ENCODE measurements at regions not wholly inside any gene's neighbourhood (a gene's known extent, or its start where the extent isn't known, plus 50 kb on each side); places are given as distances from the start of the nearest gene placed in this dataset.

GRCh38 chr4:153988492-153989363 is 199.8 kb upstream of the SFRP2 start:
- Histone ChIP-seq H3K36me3 (ENCODE audit: control insufficient read depth in 2 of 2, insufficient read depth in 2 of 2, low read length in 1 of 2) (no peaks in the 10 kb centered on the region), H3K4me1 (ENCODE audit: control insufficient read depth in 2 of 2, insufficient read depth in 2 of 2, low read length in 2 of 2) (no peaks in the 10 kb centered on the region), H3K27ac (ENCODE audit: low read depth in 1 of 2, low read length in 1 of 2) (no peak overlapping the region), H3K27me3 (ENCODE audit: control insufficient read depth in 2 of 2, insufficient read depth in 1 of 2, low read length in 1 of 2) (no peaks in the 10 kb centered on the region), H3K4me3 (ENCODE audit: low read length in 2 of 2) (no peak overlapping the region), H3K9me3 (ENCODE audit: control insufficient read depth in 2 of 2, insufficient read depth in 1 of 2, low read length in 1 of 2) (no peaks in the 10 kb centered on the region)
- DNase-seq (ENCODE audit: low read depth in 6 of 9, low spot score in 9 of 9) = no peak
- 81% methylated on average over 9 of the region's 9 CpGs for WGBS

- DNase-seq (ENCODE audit: low read depth in 6 of 9, low spot score in 9 of 9) = no peak
- WGBS = 65% methylated on average over 1 of the region's 1 CpG
- H3K36me3 ChIP-seq (ENCODE audit: control insufficient read depth in 2 of 2, insufficient read depth in 2 of 2, low read length in 1 of 2) = no peaks in the 10 kb centered on the region
These were observed 198.4 kb upstream of the SFRP2 start for GRCh38 chr4:153987291-153987690.

GRCh38 chr4:153976954-153977353 is 188.1 kb upstream of the SFRP2 start:
- Histone ChIP-seq H3K27me3 (ENCODE audit: control insufficient read depth in 2 of 2, insufficient read depth in 1 of 2, low read length in 1 of 2) (no peaks in the 10 kb centered on the region), H3K9me3 (ENCODE audit: control insufficient read depth in 2 of 2, insufficient read depth in 1 of 2, low read length in 1 of 2) (peaks cover 0 to 8% of the 10 kb centered on the region in 2 donors), H3K4me1 (ENCODE audit: control insufficient read depth in 2 of 2, insufficient read depth in 2 of 2, low read length in 2 of 2) (no peaks in the 10 kb centered on the region), H3K36me3 (ENCODE audit: control insufficient read depth in 2 of 2, insufficient read depth in 2 of 2, low read length in 1 of 2) (no peaks in the 10 kb centered on the region), H3K27ac (ENCODE audit: low read depth in 1 of 2, low read length in 1 of 2) (no peak overlapping the region), H3K4me3 (ENCODE audit: low read length in 2 of 2) (no peak overlapping the region)
- no peak for DNase-seq (ENCODE audit: low read depth in 6 of 9, low spot score in 9 of 9)

More at GRCh38 chr4:153987291-153987690, 198.4 kb upstream of the SFRP2 start:
- no peak overlapping the region for H3K27ac ChIP-seq (ENCODE audit: low read depth in 1 of 2, low read length in 1 of 2)
- H3K4me3 ChIP-seq (ENCODE audit: low read length in 2 of 2) = no peak overlapping the region
- H3K9me3 ChIP-seq (ENCODE audit: control insufficient read depth in 2 of 2, insufficient read depth in 1 of 2, low read length in 1 of 2) = no peaks in the 10 kb centered on the region
- no peaks in the 10 kb centered on the region for H3K4me1 ChIP-seq (ENCODE audit: control insufficient read depth in 2 of 2, insufficient read depth in 2 of 2, low read length in 2 of 2)
- no peaks in the 10 kb centered on the region for H3K27me3 ChIP-seq (ENCODE audit: control insufficient read depth in 2 of 2, insufficient read depth in 1 of 2, low read length in 1 of 2)

DNA sequence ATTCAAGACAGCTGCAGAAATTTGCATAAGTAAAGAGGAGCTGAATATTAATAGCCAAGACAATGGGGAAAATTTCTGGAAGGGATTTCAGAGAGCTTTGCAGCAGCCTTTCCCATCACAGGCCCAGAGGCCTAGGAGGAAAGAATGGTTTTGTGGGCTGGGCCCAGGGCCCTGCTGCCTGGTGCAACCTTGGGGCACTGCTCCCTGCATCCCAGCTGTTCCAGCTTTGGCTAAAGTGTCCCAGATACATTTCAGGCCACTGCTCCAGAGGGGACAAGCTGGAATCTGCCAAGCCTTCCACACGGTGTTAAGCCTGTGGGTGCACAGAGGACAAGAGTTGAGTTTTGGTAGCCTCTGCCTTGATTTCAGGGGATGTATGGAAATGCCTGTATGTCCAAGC is 185.6 kb upstream of the SFRP2 start:
- no peak overlapping the region for H3K4me3 ChIP-seq (ENCODE audit: low read length in 2 of 2)
- no peaks in the 10 kb centered on the region for H3K4me1 ChIP-seq (ENCODE audit: control insufficient read depth in 2 of 2, insufficient read depth in 2 of 2, low read length in 2 of 2)
- no peaks in the 10 kb centered on the region for H3K27me3 ChIP-seq (ENCODE audit: control insufficient read depth in 2 of 2, insufficient read depth in 1 of 2, low read length in 1 of 2)
- H3K27ac ChIP-seq (ENCODE audit: low read depth in 1 of 2, low read length in 1 of 2) = no peak overlapping the region
- DNase-seq (ENCODE audit: low read depth in 6 of 9, low spot score in 9 of 9) = no peak
- H3K9me3 ChIP-seq (ENCODE audit: control insufficient read depth in 2 of 2, insufficient read depth in 1 of 2, low read length in 1 of 2) = peaks cover 0 to 8% of the 10 kb centered on the region in 2 donors
- no peaks in the 10 kb centered on the region for H3K36me3 ChIP-seq (ENCODE audit: control insufficient read depth in 2 of 2, insufficient read depth in 2 of 2, low read length in 1 of 2)
- WGBS = 100% methylated on average over 1 of the region's 1 CpG

GRCh38 chr4:153973942-153974341 is 185.1 kb upstream of the SFRP2 start:
- no peak overlapping the region for H3K27ac ChIP-seq (ENCODE audit: low read depth in 1 of 2, low read length in 1 of 2)
- H3K4me3 ChIP-seq (ENCODE audit: low read length in 2 of 2) = no peak overlapping the region
- DNase-seq (ENCODE audit: low read depth in 6 of 9, low spot score in 9 of 9) = no peak
- no peaks in the 10 kb centered on the region for H3K27me3 ChIP-seq (ENCODE audit: control insufficient read depth in 2 of 2, insufficient read depth in 1 of 2, low read length in 1 of 2)
- peaks cover 0 to 8% of the 10 kb centered on the region in 2 donors for H3K9me3 ChIP-seq (ENCODE audit: control insufficient read depth in 2 of 2, insufficient read depth in 1 of 2, low read length in 1 of 2)
- 94% methylated on average over 4 of the region's 4 CpGs for WGBS
- no peaks in the 10 kb centered on the region for H3K4me1 ChIP-seq (ENCODE audit: control insufficient read depth in 2 of 2, insufficient read depth in 2 of 2, low read length in 2 of 2)
- no peaks in the 10 kb centered on the region for H3K36me3 ChIP-seq (ENCODE audit: control insufficient read depth in 2 of 2, insufficient read depth in 2 of 2, low read length in 1 of 2)

GRCh38 chr4:153971899-153972298 is 183.0 kb upstream of the SFRP2 start:
- 91% methylated on average over 5 of the region's 5 CpGs for WGBS

GRCh38 chr4:153970169-153970568 is 181.3 kb upstream of the SFRP2 start:
- no peak for DNase-seq (ENCODE audit: low read depth in 6 of 9, low spot score in 9 of 9)
- Histone ChIP-seq H3K4me1 (ENCODE audit: control insufficient read depth in 2 of 2, insufficient read depth in 2 of 2, low read length in 2 of 2) (no peaks in the 10 kb centered on the region), H3K27me3 (ENCODE audit: control insufficient read depth in 2 of 2, insufficient read depth in 1 of 2, low read length in 1 of 2) (no peaks in the 10 kb centered on the region), H3K4me3 (ENCODE audit: low read length in 2 of 2) (no peak overlapping the region), H3K27ac (ENCODE audit: low read depth in 1 of 2, low read length in 1 of 2) (no peak overlapping the region), H3K9me3 (ENCODE audit: control insufficient read depth in 2 of 2, insufficient read depth in 1 of 2, low read length in 1 of 2) (peaks cover 0 to 8% of the 10 kb centered on the region in 2 donors), H3K36me3 (ENCODE audit: control insufficient read depth in 2 of 2, insufficient read depth in 2 of 2, low read length in 1 of 2) (no peaks in the 10 kb centered on the region)
- 94% methylated on average over 2 of the region's 2 CpGs for WGBS

More at GRCh38 chr4:153971899-153972298, 183.0 kb upstream of the SFRP2 start:
- H3K27me3 ChIP-seq (ENCODE audit: control insufficient read depth in 2 of 2, insufficient read depth in 1 of 2, low read length in 1 of 2) = no peaks in the 10 kb centered on the region
- peaks cover 0 to 8% of the 10 kb centered on the region in 2 donors for H3K9me3 ChIP-seq (ENCODE audit: control insufficient read depth in 2 of 2, insufficient read depth in 1 of 2, low read length in 1 of 2)
- H3K4me3 ChIP-seq (ENCODE audit: low read length in 2 of 2) = no peak overlapping the region
- no peak for DNase-seq (ENCODE audit: low read depth in 6 of 9, low spot score in 9 of 9)
- H3K4me1 ChIP-seq (ENCODE audit: control insufficient read depth in 2 of 2, insufficient read depth in 2 of 2, low read length in 2 of 2) = no peaks in the 10 kb centered on the region
- no peaks in the 10 kb centered on the region for H3K36me3 ChIP-seq (ENCODE audit: control insufficient read depth in 2 of 2, insufficient read depth in 2 of 2, low read length in 1 of 2)
- no peak overlapping the region for H3K27ac ChIP-seq (ENCODE audit: low read depth in 1 of 2, low read length in 1 of 2)

- Histone ChIP-seq H3K36me3 (ENCODE audit: control insufficient read depth in 2 of 2, insufficient read depth in 2 of 2, low read length in 1 of 2) (no peaks in the 10 kb centered on the region), H3K27me3 (ENCODE audit: control insufficient read depth in 2 of 2, insufficient read depth in 1 of 2, low read length in 1 of 2) (no peaks in the 10 kb centered on the region)
- DNase-seq (ENCODE audit: low read depth in 6 of 9, low spot score in 9 of 9) = no peak
These were observed 180.7 kb upstream of the SFRP2 start for GRCh38 chr4:153969542-153969941.

DNA sequence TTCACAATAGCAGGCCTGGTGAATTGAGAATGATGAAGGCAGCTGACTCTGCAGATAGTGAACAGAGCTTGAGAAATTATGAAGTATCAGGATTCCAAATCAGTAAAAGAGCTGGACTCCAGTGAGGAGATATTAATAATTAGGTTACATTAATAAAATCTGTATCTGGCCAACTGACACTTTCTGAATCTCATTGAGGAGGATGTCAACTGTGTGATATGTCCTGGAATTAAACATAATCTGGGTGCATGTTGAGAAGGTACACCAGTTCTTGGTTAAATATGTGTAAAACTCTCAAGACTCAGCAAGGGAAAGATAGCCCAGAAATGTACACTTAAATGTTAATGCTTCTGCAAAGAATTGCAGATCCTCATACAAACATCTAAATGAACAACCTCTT is 177.8 kb upstream of the SFRP2 start:
- H3K27me3 ChIP-seq (ENCODE audit: control insufficient read depth in 2 of 2, insufficient read depth in 1 of 2, low read length in 1 of 2) = no peaks in the 10 kb centered on the region
- no peaks in the 10 kb centered on the region for H3K9me3 ChIP-seq (ENCODE audit: control insufficient read depth in 2 of 2, insufficient read depth in 1 of 2, low read length in 1 of 2)
- no peak for DNase-seq (ENCODE audit: low read depth in 6 of 9, low spot score in 9 of 9)
- no peaks in the 10 kb centered on the region for H3K4me1 ChIP-seq (ENCODE audit: control insufficient read depth in 2 of 2, insufficient read depth in 2 of 2, low read length in 2 of 2)
- no peak overlapping the region for H3K27ac ChIP-seq (ENCODE audit: low read depth in 1 of 2, low read length in 1 of 2)
- H3K36me3 ChIP-seq (ENCODE audit: control insufficient read depth in 2 of 2, insufficient read depth in 2 of 2, low read length in 1 of 2) = no peaks in the 10 kb centered on the region
- H3K4me3 ChIP-seq (ENCODE audit: low read length in 2 of 2) = no peak overlapping the region

More at GRCh38 chr4:153969542-153969941, 180.7 kb upstream of the SFRP2 start:
- Histone ChIP-seq H3K4me1 (ENCODE audit: control insufficient read depth in 2 of 2, insufficient read depth in 2 of 2, low read length in 2 of 2) (no peaks in the 10 kb centered on the region), H3K9me3 (ENCODE audit: control insufficient read depth in 2 of 2, insufficient read depth in 1 of 2, low read length in 1 of 2) (peaks cover 0 to 3% of the 10 kb centered on the region in 2 donors), H3K27ac (ENCODE audit: low read depth in 1 of 2, low read length in 1 of 2) (no peak overlapping the region), H3K4me3 (ENCODE audit: low read length in 2 of 2) (no peak overlapping the region)

Measured in thymus (tissue), 11 donors.